HG02885 (cell line): ENCODE measurements at regions not wholly inside any gene's neighbourhood (a gene's known extent, or its start where the extent isn't known, plus 50 kb on each side); places are given as distances from the start of the nearest gene placed in this dataset.

ENCODE experiments used
- ATAC-seq: cut with Tn5 transposase; IDR thresholded peaks from one replicate; pipeline ENCODE4 v1.9.1; 2021; ENCODE audit warnings: mild to moderate bottlenecking; ENCODE audit not compliant: unreplicated experiment, poor library complexity

DNA sequence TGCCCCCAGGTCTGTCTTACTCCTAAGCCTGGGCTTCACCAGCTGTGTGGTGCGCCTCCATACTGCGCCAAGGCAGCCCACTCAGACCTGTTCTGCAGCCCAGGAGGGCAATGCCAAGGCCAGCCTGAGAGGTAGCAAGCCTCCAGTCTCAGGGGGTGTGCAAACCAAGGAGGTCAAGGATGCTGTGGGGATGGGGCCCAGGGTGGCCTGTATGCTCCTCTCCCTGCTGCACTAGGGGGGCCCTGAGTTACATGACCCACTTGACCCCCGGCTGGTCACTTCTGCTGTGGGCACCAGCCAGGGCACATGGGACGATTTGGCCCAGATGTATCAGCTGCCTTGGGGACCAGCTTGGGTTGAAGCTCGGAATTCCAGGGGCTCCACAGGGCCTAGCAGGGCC, 70.0 kb upstream of the SLC6A6 start:
- no peak for ATAC-seq

- no peak for ATAC-seq
These were observed 69.2 kb upstream of the SLC6A6 start for GRCh38 chr3:14333215-14333614.

DNA sequence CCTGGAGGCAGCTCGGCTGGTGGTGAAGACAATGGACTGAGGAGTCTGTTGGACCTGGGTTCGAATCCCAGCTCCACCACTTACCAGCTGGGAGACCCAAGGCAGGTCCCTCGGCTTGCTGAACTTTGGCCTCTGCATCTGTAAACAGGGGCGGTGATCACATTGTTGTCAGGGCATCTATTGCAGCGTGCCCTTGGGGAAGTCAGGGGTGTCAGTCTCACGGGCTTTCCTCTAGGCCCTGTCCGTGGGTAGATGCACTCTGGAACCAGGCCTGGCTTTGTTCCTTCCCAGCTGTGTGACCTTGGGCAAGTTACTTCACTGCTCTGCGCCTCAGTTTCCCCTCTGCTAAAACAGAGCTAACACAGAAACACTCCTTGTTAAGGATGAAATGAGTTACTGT, 68.8 kb upstream of the SLC6A6 start:
- no peak for ATAC-seq

DNA sequence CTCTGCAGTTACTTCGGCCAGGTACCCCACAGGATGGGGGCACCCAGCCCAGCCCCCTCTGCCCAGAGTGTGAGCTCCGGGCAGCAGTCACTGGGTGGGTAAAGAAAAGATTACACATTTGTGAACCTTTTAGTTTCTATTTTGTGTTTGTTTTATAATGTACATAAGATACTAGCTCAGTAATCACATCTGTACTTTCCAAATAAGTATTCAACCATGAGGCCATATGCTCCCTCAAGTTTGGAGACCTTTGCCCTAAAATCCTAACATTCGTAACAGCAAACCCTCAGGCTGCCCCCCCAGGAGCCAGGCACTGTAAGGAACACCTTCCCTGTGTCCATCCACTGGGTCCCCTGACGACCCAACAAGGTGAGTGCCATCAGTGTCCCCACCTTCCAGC, 68.3 kb upstream of the SLC6A6 start:
- no peak for ATAC-seq

- no peak for ATAC-seq
These were observed 67.5 kb upstream of the SLC6A6 start for GRCh38 chr3:14334936-14335335.

GRCh38 chr3:14335774-14336748, 66.3 kb upstream of the SLC6A6 start:
- ATAC-seq, result no peak

DNA sequence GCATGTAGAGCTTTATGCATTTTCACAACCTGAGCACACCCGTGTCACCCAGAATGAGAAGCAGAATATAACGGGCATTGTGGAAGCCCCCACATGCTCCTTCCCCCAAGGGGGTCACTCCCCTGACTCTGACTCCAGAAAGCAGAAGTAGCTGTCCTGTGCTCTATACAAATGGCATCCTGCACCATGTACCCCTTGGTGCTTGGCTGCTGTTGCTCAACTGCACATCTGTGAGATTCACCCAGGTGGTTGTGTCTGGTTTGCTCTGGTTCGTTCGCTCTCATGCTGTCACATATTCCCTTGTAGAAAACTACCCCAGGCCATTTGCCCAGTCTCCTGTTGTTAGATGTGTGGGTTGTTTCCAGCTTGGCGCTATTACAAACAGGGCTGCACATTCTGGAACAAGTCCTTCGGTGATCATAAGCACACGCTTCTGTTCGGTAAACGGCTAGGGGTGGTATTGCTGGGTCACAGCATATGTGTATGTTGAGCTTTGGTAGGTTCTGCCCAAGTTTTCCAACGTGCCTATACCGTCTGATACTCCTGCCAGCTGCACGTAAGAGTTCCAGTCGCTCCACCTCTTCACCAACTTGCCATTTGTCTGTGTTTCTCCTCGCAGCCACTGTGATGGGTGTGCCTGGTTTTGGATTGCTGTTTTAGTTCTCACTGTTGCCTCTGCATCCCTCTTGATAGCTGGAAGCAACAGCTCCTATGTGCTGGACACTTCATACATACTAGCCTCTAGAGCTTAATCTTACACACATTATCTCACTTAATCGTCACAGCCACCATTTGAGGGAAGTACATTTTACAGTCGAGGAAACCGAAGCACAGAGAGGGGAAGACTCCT, 65.4 kb upstream of the SLC6A6 start:
- ATAC-seq, result no peak

- no peak for ATAC-seq
These were observed 64.6 kb upstream of the SLC6A6 start for GRCh38 chr3:14337828-14338227.

GRCh38 chr3:14338242-14338641, 64.2 kb upstream of the SLC6A6 start:
- ATAC-seq, result no peak

DNA sequence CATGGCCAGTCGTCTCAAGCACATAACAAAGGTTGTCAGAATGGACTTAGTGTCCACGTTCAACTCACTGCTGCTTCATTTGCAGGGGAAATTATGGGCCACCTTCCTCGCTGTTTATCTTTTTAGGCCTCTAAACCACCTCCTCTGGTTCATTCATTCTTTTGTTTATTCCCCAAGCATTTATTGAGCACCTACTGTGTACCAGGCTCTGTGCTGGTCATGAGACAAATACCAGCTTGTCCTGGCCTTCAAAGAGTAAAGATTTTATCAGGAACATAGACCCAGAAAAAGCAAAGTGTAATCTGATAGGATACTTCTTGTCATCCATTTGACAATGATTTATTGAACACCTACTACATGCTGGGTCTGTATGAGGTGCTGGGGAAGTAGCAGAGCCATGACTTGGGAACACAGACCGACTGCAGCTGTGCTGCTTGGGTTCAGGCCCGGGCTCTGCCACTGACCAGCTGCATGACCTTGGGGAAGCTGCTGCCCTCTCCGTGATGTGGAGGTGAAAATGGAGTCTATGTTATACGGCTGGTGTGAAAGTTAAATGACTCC, 63.4 kb upstream of the SLC6A6 start:
- no peak for ATAC-seq

GRCh38 chr3:14340960-14341708, 61.3 kb upstream of the SLC6A6 start:
- no peak for ATAC-seq

GRCh38 chr3:14343338-14344112, 58.9 kb upstream of the SLC6A6 start:
- no peak for ATAC-seq

DNA sequence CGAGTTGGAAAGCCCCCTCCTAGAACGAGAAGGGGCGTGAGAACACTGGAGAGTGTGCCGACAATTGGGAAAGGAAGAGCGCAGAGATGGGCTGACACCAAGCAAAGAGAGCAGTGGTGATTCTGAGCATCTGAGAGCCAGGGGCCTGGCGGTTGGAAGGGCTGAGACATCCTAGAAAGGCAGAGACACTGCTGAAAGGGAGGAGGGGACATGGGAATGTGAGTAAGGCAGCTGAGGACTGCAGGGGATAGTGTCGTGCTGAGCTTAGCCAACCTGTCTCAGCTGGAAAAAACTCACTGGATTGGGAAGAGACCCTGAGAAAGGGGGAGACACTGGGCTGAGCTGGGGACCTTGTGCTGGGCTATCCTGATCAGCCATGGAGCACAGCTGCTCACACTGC, 58.1 kb upstream of the SLC6A6 start:
- no peak for ATAC-seq

DNA sequence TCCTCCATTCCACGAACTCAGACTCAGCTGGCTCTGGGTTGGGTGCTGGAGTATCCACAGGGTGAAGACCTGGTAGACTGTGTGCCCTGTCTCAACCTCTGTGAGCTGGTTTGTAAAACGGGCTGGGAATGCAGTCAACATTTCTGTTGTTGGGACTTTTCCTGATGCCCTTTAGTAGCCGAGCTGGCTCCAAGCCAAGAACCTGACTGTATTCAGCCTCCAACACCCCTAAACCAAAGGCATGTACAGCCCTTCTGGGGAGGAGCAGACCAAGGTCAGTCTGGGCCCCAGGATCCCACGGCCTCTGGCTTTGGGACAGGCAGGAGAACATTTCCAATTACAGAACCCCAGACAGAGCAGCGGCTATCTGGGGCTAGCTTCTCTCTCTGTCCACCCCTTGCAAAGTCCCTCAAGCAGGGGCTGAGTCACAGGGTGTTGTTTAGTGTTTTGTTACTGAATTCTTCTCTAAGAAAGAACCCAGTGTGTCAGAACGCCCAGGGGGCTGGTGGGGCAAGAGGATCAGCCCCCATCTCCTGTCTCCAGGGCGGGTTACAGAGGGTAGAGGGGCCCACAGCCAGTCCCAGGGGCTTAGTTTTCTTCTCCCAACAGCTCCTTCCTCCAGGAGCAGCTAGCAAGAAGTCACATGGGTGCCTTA, 56.8 kb upstream of the SLC6A6 start:
- ATAC-seq, result no peak

DNA sequence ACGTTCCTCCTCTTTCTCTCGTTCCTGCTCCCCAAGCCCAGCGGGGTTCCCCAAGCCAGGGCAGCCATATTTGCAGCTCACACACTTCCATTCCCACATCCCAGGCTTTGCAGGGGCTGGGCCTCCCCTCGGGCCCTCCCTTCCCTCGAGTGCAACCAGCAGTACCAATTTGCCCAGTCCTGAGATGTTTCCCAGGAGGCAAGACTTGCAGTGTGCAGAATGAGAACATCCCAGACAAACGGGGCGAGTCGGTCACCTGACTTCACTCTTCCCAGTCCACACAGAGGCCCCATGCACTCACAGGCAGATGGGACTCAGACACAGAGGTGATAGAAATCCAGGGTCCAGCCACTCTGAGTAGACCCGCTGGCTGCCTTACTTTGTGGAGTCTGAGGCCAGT, 56.2 kb upstream of the SLC6A6 start:
- ATAC-seq, result no peak

GRCh38 chr3:14346642-14347041, 55.8 kb upstream of the SLC6A6 start:
- no peak for ATAC-seq

- ATAC-seq, result no peak
These were observed 55.3 kb upstream of the SLC6A6 start for GRCh38 chr3:14347110-14347509.

DNA sequence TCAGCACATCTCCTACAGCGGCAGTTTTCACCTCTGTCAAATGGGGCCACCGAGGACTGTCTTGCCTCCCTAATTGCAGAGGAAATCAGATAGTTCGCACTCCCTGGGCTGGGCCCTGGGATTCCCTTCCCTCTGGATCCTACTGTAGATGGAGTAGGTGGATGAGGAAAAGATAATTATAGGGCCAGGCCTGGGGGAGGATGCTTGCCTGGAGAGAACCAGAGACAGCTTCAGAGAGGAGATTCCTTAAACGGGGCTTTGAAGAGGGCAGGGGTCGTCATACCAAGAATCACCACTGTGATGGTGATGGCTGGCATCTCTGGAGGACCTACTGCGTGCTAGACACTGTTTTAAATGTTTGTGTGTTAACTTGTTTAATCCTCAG, 50.8 kb upstream of the SLC6A6 start:
- ATAC-seq, result no peak

GRCh38 chr3:14352002-14352627, 50.3 kb upstream of the SLC6A6 start:
- ATAC-seq, result no peak
